GM12878 (cell line): ENCODE measurements at regions not wholly inside any gene's neighbourhood (a gene's known extent, or its start where the extent isn't known, plus 50 kb on each side); places are given as distances from the start of the nearest gene placed in this dataset.

Experiments
- ATAC-seq: fragments of 200-7000 bp; cut with Tn5 transposase; 3 replicates; pipeline ENCODE4 v1.9.1; 2020; ENCODE audit warnings: mild to moderate bottlenecking, moderate library complexity
- BruUV-seq: library from RNA; stranded (reverse); fragments of 400-500 nt; replicated peaks from 2 replicates; lab custom pipeline; 2021; lab: Mats Ljungman, UMichigan
- CTCF ChIA-PET: fragments of 300-600 bp; sonication (Branson Sonifier 250); formaldehyde crosslinking; extraction: SDS; loops from one replicate; lab custom pipeline; 2021; ENCODE audit warnings: inconsistent platforms; lab: Yijun Ruan, JAX
- POLR2A ChIA-PET: fragments of 350-600 bp; formaldehyde crosslinking; extraction: SDS; loops from one replicate; lab custom pipeline; 2021; ENCODE audit warnings: inconsistent platforms; lab: Charles Lee
- RAD21 ChIA-PET: fragments of 300-600 bp; sonication (Branson Sonifier 250); formaldehyde crosslinking; loops from one replicate; lab custom pipeline; 2023; ENCODE audit warnings: antibody characterized with exemption; ENCODE audit not compliant: unreplicated experiment; lab: Charles Lee
- SMC1A ChIA-PET: fragments of 300-600 bp; sonication (Branson Sonifier 250); formaldehyde crosslinking; loops from one replicate; lab custom pipeline; 2023; ENCODE audit not compliant: unreplicated experiment, uncharacterized antibody; lab: Charles Lee
- DNase-seq: peaks from one replicate; pipeline ENCODE4 v3.0.0-alpha.2; 2011; ENCODE audit warnings: low read depth, low spot score
- FAIRE-seq: peaks from 3 replicates; lab custom pipeline; 2011; peaks lifted over from hg19 to GRCh38; lab: Jason Lieb, UNC
- H2AFZ ChIP-seq: 2 replicates; pipeline ENCODE4 v1.6.0; 2011; ENCODE audit warnings: low read depth, low read length, control low read depth; ENCODE audit not compliant: control insufficient read depth
- H3K27ac ChIP-seq: 2 replicates; pipeline ENCODE4 v1.5.1; 2011; ENCODE audit warnings: control low read depth; ENCODE audit not compliant: control insufficient read depth, insufficient read depth
- H3K27me3 ChIP-seq, 2 experiments: replicated peaks in 1 of 2; 2 replicates each; pipeline versions ENCODE4 v1.6.0 to v1.6.1; 2011; ENCODE audit warnings: low read length in 1 of 2; ENCODE audit not compliant: control insufficient read depth in 2 of 2, insufficient read depth in 2 of 2
- H3K36me3 ChIP-seq, 2 experiments: 2 replicates each; pipeline ENCODE4 v1.5.1; 2011; ENCODE audit warnings: low read length in 1 of 2; ENCODE audit not compliant: control insufficient read depth in 2 of 2, insufficient read depth in 2 of 2
- H3K4me1 ChIP-seq: 2 replicates; pipeline ENCODE4 v1.6.1; 2011; ENCODE audit warnings: mild to moderate bottlenecking, low read length, moderate library complexity, mixed read lengths; ENCODE audit not compliant: control insufficient read depth, insufficient read depth
- H3K4me2 ChIP-seq: 2 replicates; pipeline ENCODE4 v1.6.0; 2011; ENCODE audit warnings: control low read depth; ENCODE audit not compliant: control insufficient read depth, insufficient read depth
- H3K4me3 ChIP-seq: fragments of 200-600 bp; sonication (generic); 2 replicates; pipeline ENCODE4 v1.5.1; 2016
- H3K79me2 ChIP-seq: 2 replicates; pipeline ENCODE4 v1.6.0; 2011; ENCODE audit warnings: low read length; ENCODE audit not compliant: control insufficient read depth, insufficient read depth
- H3K9ac ChIP-seq: 2 replicates; pipeline ENCODE4 v1.8.0; 2011; ENCODE audit warnings: low read length, control low read depth, mixed read lengths; ENCODE audit not compliant: control insufficient read depth, insufficient read depth
- H3K9me3 ChIP-seq: replicated peaks from 3 replicates; pipeline ENCODE4 v1.5.1; 2011; ENCODE audit warnings: mild to moderate bottlenecking, low read length; ENCODE audit not compliant: control insufficient read depth, insufficient read depth
- H4K20me1 ChIP-seq: 2 replicates; pipeline ENCODE4 v1.6.0; 2011; ENCODE audit not compliant: control insufficient read depth, insufficient read depth
- BCL3 ChIP-seq: IDR thresholded peaks from 2 replicates; pipeline ENCODE4 v1.6.1; 2011; ENCODE audit warnings: borderline replicate concordance, low read depth, mild to moderate bottlenecking, moderate library complexity, low read length; ENCODE audit not compliant: insufficient read depth, poor library complexity, severe bottlenecking
- BRCA1 ChIP-seq: IDR thresholded peaks from 2 replicates; pipeline ENCODE4 v1.6.1; 2011; ENCODE audit warnings: low read depth, low read length, improper control_type of control experiment
- CEBPB ChIP-seq, 2 experiments: fragments of 150-350 bp in 1 of 2; IDR thresholded peaks; 2 replicates each; pipeline ENCODE4 v1.6.1; 2012 to 2014; ENCODE audit warnings: low read depth in 2 of 2, low read length in 2 of 2, borderline replicate concordance in 1 of 2, inconsistent platforms in 1 of 2
- CHD4 ChIP-seq: fragments of 200-600 bp; sonication (generic); IDR thresholded peaks from 2 replicates; pipeline ENCODE4 v1.6.1; 2016; ENCODE audit warnings: mild to moderate bottlenecking
- LARP7 ChIP-seq: fragments of 450-650 bp; IDR thresholded peaks from 2 replicates; pipeline ENCODE4 v1.6.1; 2017; ENCODE audit warnings: mild to moderate bottlenecking
- MTA2 ChIP-seq: fragments of 450-650 bp; IDR thresholded peaks from 2 replicates; pipeline ENCODE4 v1.6.1; 2016; ENCODE audit warnings: low read depth, mild to moderate bottlenecking, moderate library complexity
- MYC ChIP-seq: IDR thresholded peaks from 2 replicates; pipeline ENCODE4 v1.6.1; 2011; ENCODE audit warnings: mild to moderate bottlenecking, low read length, moderate library complexity, inconsistent platforms; ENCODE audit not compliant: insufficient read depth, insufficient replicate concordance, insufficient read length, severe bottlenecking
- NFXL1 ChIP-seq: fragments of 450-650 bp; IDR thresholded peaks from 2 replicates; pipeline ENCODE4 v1.6.1; 2017; ENCODE audit warnings: antibody characterized with exemption, mild to moderate bottlenecking, borderline replicate concordance
- PAX5 ChIP-seq: IDR thresholded peaks from 2 replicates; pipeline ENCODE4 v1.6.1; 2011; ENCODE audit warnings: low read depth, low read length, borderline replicate concordance
- POLR2AphosphoS2 ChIP-seq: IDR thresholded peaks from 2 replicates; pipeline ENCODE4 v1.6.1; 2011; ENCODE audit warnings: low read depth, mild to moderate bottlenecking, low read length, improper control_type of control experiment, moderate library complexity
- RAD51 ChIP-seq: fragments of 450-650 bp; IDR thresholded peaks from 2 replicates; pipeline ENCODE4 v1.6.1; 2016; ENCODE audit warnings: moderate library complexity, mild to moderate bottlenecking, inconsistent platforms
- RBBP5 ChIP-seq: fragments of 200-600 bp; sonication (generic); conservative IDR thresholded peaks from 2 replicates; pipeline ENCODE4 v1.6.1; 2016
- SIX5 ChIP-seq: IDR thresholded peaks from 2 replicates; pipeline ENCODE4 v1.6.1; 2011; ENCODE audit warnings: mild to moderate bottlenecking, low read depth, low read length, moderate library complexity; ENCODE audit not compliant: severe bottlenecking
- SRF ChIP-seq, 2 experiments: IDR thresholded peaks; 2 replicates each; pipeline ENCODE4 v1.6.1; 2011; ENCODE audit warnings: low read depth in 2 of 2, low read length in 2 of 2, mild to moderate bottlenecking in 1 of 2, moderate library complexity in 1 of 2
- TARDBP ChIP-seq: IDR thresholded peaks from 2 replicates; pipeline ENCODE4 v1.6.1; 2016; ENCODE audit warnings: borderline replicate concordance
- TBL1XR1 ChIP-seq: IDR thresholded peaks from 2 replicates; pipeline ENCODE4 v1.6.1; 2012; ENCODE audit warnings: low read depth, low read length, improper control_type of control experiment
- ZNF24 ChIP-seq: fragments of 450-650 bp; IDR thresholded peaks from 2 replicates; pipeline ENCODE4 v1.6.1; 2017; ENCODE audit warnings: antibody characterized with exemption, mild to moderate bottlenecking
- WGBS: methylation state at CpG from one replicate; pipeline ENCODE4 v1.1.6; 2016; ENCODE audit warnings: low lambda C conversion rate; ENCODE audit not compliant: insufficient replicate concordance, insufficient coverage; ENCODE audit errors: missing lambda C conversion rate; 5-methylcytosine and 5-hydroxymethylcytosine counted together
- in situ Hi-C: fragments of 300-500 bp; cut with MboI; formaldehyde crosslinking; loops from 9 replicates; pipeline ENCODE4 v1.14.3; 2018; ENCODE audit warnings: mixed read lengths
- intact Hi-C: fragments of 100-400 bp; cut with micrococcal nuclease; formaldehyde crosslinking; loops from one replicate; pipeline ENCODE4 v1.14.2; 2022; ENCODE audit not compliant: unreplicated experiment

- TF ChIP-seq TARDBP: no peak
- no peak for TF ChIP-seq BCL3
- TF ChIP-seq SIX5: no peak
- TF ChIP-seq SRF (IDR thresholded peaks at IDR 0.05; ENCODE audit: low read depth in 2 of 2, low read length in 2 of 2): no peak
Measured at GRCh38 chr9:91032121-91032531, 230.5 kb downstream of the SYK start (continued).

GRCh38 chr9:91033270-91033669 lies 231.7 kb downstream of the SYK start:
- DNase-seq (no peak), FAIRE-seq (no peak), ATAC-seq (no peak)
- ChIA-PET RAD21 (interaction anchor here (1.4 kb wide), 1 partner anchor 393 kb away, joined by 9 read pairs; no protein-coding TSS in a partner anchor), CTCF (interaction anchor here (1.0 to 6.3 kb wide), 9 partner anchors 16 to 695 kb away, joined by 3 to 33 read pairs (median 5); partner anchors contain the start of gene NFIL3), POLR2A (no interaction called here), SMC1A (interaction anchor here (0.7 to 1.3 kb wide), 3 partner anchors 10 to 393 kb away, joined by 3 to 4 read pairs (median 3); no protein-coding TSS in a partner anchor)
- in situ Hi-C loops (no loop called here), intact Hi-C loops (loop anchor here (10.0 kb wide), 1 partner anchor 652 kb away; no protein-coding TSS in a partner anchor)
- H4K20me1 ChIP-seq: no peaks in the 10 kb centered on the region
- H3K4me3 ChIP-seq: no peak overlapping the region
- no peak overlapping the region for H3K4me2 ChIP-seq
- H3K27ac ChIP-seq: no peak overlapping the region
- no TSS peak for BruUV-seq
- peaks cover 0 to 5% of the 10 kb centered on the region in 2 experiments; a peak in 3 of 4 replicates for H3K27me3 ChIP-seq
- WGBS: 60% methylated on average over 5 of the region's 5 CpGs
- H3K36me3 ChIP-seq: no peaks in the 10 kb centered on the region
- no peak overlapping the region for H3K9ac ChIP-seq
- H2AFZ ChIP-seq: no peak overlapping the region
- no peaks in the 10 kb centered on the region for H3K79me2 ChIP-seq
- peaks cover 30% of the 10 kb centered on the region for H3K4me1 ChIP-seq
- TF ChIP-seq NFXL1 (no peak), TBL1XR1 (no peak), RAD51 (no peak), MTA2 (no peak), POLR2AphosphoS2 (no peak), PAX5 (no peak), BRCA1 (no peak), CEBPB (IDR thresholded peaks at IDR 0.05; ENCODE audit: borderline replicate concordance in 1 of 2, low read depth in 2 of 2, low read length in 2 of 2) (no peak), LARP7 (no peak), CHD4 (no peak), RBBP5 (no peak), ZNF24 (no peak), MYC (no peak)
- TF ChIP-seq, all 136 proteins: peak for 0
- H3K9me3 ChIP-seq: no peaks in the 10 kb centered on the region; the same call in 2 of the 3 replicates
